ENCODE measurements at regions not wholly inside any gene's neighbourhood (a gene's known extent, or its start where the extent isn't known, plus 50 kb on each side); places are given as distances from the start of the nearest gene placed in this dataset.

DNA sequence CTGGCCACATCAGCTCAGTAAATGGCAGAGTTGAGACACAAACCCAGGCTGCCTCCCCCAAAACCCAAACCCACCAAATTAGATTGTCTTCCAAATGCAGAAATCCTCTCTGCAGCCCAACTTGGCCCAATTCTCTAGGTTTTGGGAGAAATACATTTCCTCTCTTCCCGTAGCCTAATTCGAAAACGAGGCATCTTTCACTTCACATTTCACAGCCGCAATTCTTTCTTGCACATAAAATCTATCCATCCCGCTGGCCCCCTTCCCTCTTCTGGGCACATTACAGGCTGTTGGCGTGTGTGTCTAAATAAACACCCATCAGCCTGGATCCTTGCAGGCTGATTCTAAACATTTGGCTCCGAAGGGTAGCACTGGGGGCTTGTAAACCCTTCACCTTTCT lies 83.8 kb upstream of the VRK1 start:
- TF ChIP-seq CTCF (conservative IDR thresholded peaks at IDR 0.05; ENCODE audit: low read depth, low read length) (no peak), EZH2 (IDR thresholded peaks at IDR 0.05; ENCODE audit: borderline replicate concordance, low read depth, low read length, poor library complexity, severe bottlenecking) (no peak)
